HG02973 (cell line): ENCODE measurements at regions not wholly inside any gene's neighbourhood (a gene's known extent, or its start where the extent isn't known, plus 50 kb on each side); places are given as distances from the start of the nearest gene placed in this dataset.

Experiments
- ATAC-seq: cut with Tn5 transposase; IDR thresholded peaks from one replicate; pipeline ENCODE4 v1.9.1; 2021; ENCODE audit warnings: moderate library complexity; ENCODE audit not compliant: unreplicated experiment

- ATAC-seq = no peak
Observed at GRCh38 chr6:140644017-140644416, 1269.6 kb upstream of the CITED2 start.

GRCh38 chr6:140641412-140641811, 1267.0 kb upstream of the CITED2 start:
- ATAC-seq = peak; percentile 79

- ATAC-seq = no peak
Observed at GRCh38 chr6:140636908-140637402, 1262.5 kb upstream of the CITED2 start.

GRCh38 chr6:140636271-140636907, 1261.9 kb upstream of the CITED2 start:
- peak; percentile 44 for ATAC-seq

- ATAC-seq = no peak
Observed at GRCh38 chr6:140627002-140627401, 1252.6 kb upstream of the CITED2 start.

- no peak for ATAC-seq
Observed at GRCh38 chr6:140623498-140623897, 1249.0 kb upstream of the CITED2 start.

- ATAC-seq = no peak
Observed at GRCh38 chr6:140620496-140620895, 1246.0 kb upstream of the CITED2 start.

GRCh38 chr6:140609956-140610355, 1235.5 kb upstream of the CITED2 start:
- no peak for ATAC-seq

- ATAC-seq = no peak
Observed at GRCh38 chr6:140609321-140609720, 1234.9 kb upstream of the CITED2 start.

- ATAC-seq = no peak
Observed at GRCh38 chr6:140604786-140605185, 1230.3 kb upstream of the CITED2 start.

GRCh38 chr6:140602431-140603248, 1228.2 kb upstream of the CITED2 start:
- no peak for ATAC-seq

GRCh38 chr6:140601021-140601808, 1226.8 kb upstream of the CITED2 start:
- ATAC-seq = no peak

GRCh38 chr6:140599916-140600315, 1225.5 kb upstream of the CITED2 start:
- no peak for ATAC-seq

- ATAC-seq = no peak
Observed at GRCh38 chr6:140597181-140597580, 1222.7 kb upstream of the CITED2 start.

GRCh38 chr6:140594806-140595128, 1220.3 kb upstream of the CITED2 start:
- ATAC-seq = no peak

- no peak for ATAC-seq
Observed at GRCh38 chr6:140592877-140593276, 1218.4 kb upstream of the CITED2 start.

GRCh38 chr6:140590641-140591040, 1216.2 kb upstream of the CITED2 start:
- ATAC-seq = no peak

GRCh38 chr6:140586426-140587061, 1212.1 kb upstream of the CITED2 start:
- ATAC-seq = peak; percentile 98

GRCh38 chr6:140581601-140582000, 1207.2 kb upstream of the CITED2 start:
- ATAC-seq = no peak

GRCh38 chr6:140579918-140580317, 1205.5 kb upstream of the CITED2 start:
- no peak for ATAC-seq

- ATAC-seq = no peak
Observed at GRCh38 chr6:140576004-140576555, 1201.6 kb upstream of the CITED2 start.
